ENCODE measurements at regions not wholly inside any gene's neighbourhood (a gene's known extent, or its start where the extent isn't known, plus 50 kb on each side); places are given as distances from the start of the nearest gene placed in this dataset.

DNA sequence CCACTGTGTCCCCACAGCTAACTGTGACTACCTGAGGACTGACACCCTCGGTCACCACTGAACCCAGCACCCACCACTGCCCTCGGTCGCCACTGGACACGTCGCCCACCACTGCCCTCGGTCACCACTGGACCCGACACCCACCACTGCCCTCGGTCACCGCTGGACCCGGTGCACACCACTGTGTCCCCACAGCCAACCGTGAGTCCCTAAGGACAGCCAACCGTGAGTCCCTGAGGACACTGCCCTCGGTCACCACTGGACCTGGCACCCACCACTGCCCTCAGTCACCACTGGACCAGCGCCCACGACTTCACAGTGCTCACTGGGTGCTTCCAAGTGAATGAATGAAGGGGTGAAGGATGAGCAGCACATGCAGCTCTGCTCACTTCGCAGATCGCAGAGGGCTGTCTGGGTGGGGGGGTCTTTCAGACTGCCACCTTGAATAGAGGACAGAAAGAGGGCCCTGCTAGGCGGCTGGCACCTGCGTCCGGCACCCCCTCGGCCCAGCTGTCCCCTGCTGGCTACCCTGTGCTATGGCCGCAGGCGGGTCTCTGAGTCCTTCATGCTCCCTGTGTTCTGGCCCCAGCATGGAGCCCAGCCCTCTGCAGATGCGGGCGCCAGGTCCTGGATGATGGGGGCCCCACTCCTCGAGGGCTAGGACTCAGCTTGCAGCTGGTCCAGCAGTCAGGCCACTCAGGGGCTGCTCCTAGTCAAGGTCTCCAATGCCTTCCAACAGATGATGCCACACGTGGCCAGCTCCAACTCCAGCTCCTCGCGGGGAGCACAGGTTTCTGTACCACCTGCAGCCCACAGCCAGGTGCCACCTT is 51.4 kb upstream of the GPC1 start:
- Histone ChIP-seq H3K9me3 (no peaks in the 10 kb centered on the region), H3K36me3 (replicated peaks in 1 of 2; ENCODE audit: control insufficient read depth in 1 of 2, insufficient read depth in 2 of 2, low read length in 1 of 2) (no peaks in the 10 kb centered on the region), H4K20me1 (ENCODE audit: insufficient read depth) (no peaks in the 10 kb centered on the region), H3K9me2 (no peaks in the 10 kb centered on the region), H3K27ac (ENCODE audit: low read depth in 2 of 2, low read length in 1 of 2) (no peak overlapping the region), H3K27me3 (ENCODE audit: insufficient read depth) (no peaks in the 10 kb centered on the region), H3K4me3 (ENCODE audit: low read depth in 2 of 2, low read length in 1 of 2) (no peak overlapping the region), H3F3A (replicated peaks; ENCODE audit: insufficient read depth) (no peaks in the 10 kb centered on the region), H3K9ac (no peak overlapping the region), H3K79me2 (ENCODE audit: insufficient read depth) (no peaks in the 10 kb centered on the region), H3K4me1 (ENCODE audit: control insufficient read depth in 1 of 2, insufficient read depth in 2 of 2, low read depth in 1 of 2, low read length in 1 of 2) (0 out of 4 replicates have a peak, but pooled peaks cover 0 to 6% of the 10 kb centered on the region in 2 experiments), H3K4me2 (no peak overlapping the region), H2AFZ (ENCODE audit: low read depth) (no peak overlapping the region)
- no peak for DNase-seq
- CTCF ChIA-PET, result no interaction called here
- POLR2A ChIA-PET, result no interaction called here
- WGBS (ENCODE audit: low lambda C conversion rate), result 86% methylated on average over 7 of the region's 29 CpGs
- no peak for TF ChIP-seq JUND (IDR thresholded peaks at IDR 0.05)
- TF ChIP-seq, protein P1, sequence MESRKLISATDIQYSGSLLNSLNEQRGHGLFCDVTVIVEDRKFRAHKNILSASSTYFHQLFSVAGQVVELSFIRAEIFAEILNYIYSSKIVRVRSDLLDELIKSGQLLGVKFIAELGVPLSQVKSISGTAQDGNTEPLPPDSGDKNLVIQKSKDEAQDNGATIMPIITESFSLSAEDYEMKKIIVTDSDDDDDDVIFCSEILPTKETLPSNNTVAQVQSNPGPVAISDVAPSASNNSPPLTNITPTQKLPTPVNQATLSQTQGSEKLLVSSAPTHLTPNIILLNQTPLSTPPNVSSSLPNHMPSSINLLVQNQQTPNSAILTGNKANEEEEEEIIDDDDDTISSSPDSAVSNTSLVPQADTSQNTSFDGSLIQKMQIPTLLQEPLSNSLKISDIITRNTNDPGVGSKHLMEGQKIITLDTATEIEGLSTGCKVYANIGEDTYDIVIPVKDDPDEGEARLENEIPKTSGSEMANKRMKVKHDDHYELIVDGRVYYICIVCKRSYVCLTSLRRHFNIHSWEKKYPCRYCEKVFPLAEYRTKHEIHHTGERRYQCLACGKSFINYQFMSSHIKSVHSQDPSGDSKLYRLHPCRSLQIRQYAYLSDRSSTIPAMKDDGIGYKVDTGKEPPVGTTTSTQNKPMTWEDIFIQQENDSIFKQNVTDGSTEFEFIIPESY (IDR thresholded peaks at IDR 0.05; ENCODE audit: borderline replicate concordance, low read depth), result no peak
- no peak for TF ChIP-seq YY1 (IDR thresholded peaks at IDR 0.05; ENCODE audit: low read depth)
- TF ChIP-seq SIN3A (IDR thresholded peaks at IDR 0.05; ENCODE audit: borderline replicate concordance, low read depth, low read length), result no peak
- no peak for TF ChIP-seq GATA2 (CRISPR knock-in tag; IDR thresholded peaks at IDR 0.05)
- no peak for TF ChIP-seq NFIC (IDR thresholded peaks at IDR 0.05; ENCODE audit: borderline replicate concordance)
- TF ChIP-seq CHD2 (IDR thresholded peaks at IDR 0.05; ENCODE audit: low read length, partially characterized antibody), result no peak
- TF ChIP-seq NRF1 (IDR thresholded peaks at IDR 0.05; ENCODE audit: low read depth, low read length), result no peak
- TF ChIP-seq TCF12 (IDR thresholded peaks at IDR 0.05), result no peak
- no peak for TF ChIP-seq ELF1 (IDR thresholded peaks at IDR 0.05)
- TF ChIP-seq EZH2phosphoT487 (IDR thresholded peaks at IDR 0.05; ENCODE audit: borderline replicate concordance, low read depth), result no peak
- TF ChIP-seq, protein P2, sequence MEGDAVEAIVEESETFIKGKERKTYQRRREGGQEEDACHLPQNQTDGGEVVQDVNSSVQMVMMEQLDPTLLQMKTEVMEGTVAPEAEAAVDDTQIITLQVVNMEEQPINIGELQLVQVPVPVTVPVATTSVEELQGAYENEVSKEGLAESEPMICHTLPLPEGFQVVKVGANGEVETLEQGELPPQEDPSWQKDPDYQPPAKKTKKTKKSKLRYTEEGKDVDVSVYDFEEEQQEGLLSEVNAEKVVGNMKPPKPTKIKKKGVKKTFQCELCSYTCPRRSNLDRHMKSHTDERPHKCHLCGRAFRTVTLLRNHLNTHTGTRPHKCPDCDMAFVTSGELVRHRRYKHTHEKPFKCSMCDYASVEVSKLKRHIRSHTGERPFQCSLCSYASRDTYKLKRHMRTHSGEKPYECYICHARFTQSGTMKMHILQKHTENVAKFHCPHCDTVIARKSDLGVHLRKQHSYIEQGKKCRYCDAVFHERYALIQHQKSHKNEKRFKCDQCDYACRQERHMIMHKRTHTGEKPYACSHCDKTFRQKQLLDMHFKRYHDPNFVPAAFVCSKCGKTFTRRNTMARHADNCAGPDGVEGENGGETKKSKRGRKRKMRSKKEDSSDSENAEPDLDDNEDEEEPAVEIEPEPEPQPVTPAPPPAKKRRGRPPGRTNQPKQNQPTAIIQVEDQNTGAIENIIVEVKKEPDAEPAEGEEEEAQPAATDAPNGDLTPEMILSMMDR (IDR thresholded peaks at IDR 0.05), result no peak
- TF ChIP-seq, protein P3, sequence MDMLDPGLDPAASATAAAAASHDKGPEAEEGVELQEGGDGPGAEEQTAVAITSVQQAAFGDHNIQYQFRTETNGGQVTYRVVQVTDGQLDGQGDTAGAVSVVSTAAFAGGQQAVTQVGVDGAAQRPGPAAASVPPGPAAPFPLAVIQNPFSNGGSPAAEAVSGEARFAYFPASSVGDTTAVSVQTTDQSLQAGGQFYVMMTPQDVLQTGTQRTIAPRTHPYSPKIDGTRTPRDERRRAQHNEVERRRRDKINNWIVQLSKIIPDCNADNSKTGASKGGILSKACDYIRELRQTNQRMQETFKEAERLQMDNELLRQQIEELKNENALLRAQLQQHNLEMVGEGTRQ (IDR thresholded peaks at IDR 0.05; ENCODE audit: borderline replicate concordance, low read depth, low read length), result no peak
- TF ChIP-seq, protein P4, sequence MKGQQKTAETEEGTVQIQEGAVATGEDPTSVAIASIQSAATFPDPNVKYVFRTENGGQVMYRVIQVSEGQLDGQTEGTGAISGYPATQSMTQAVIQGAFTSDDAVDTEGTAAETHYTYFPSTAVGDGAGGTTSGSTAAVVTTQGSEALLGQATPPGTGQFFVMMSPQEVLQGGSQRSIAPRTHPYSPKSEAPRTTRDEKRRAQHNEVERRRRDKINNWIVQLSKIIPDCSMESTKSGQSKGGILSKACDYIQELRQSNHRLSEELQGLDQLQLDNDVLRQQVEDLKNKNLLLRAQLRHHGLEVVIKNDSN (IDR thresholded peaks at IDR 0.05; ENCODE audit: borderline replicate concordance, low read depth), result no peak
- no peak for TF ChIP-seq EP300 (IDR thresholded peaks at IDR 0.05; ENCODE audit: borderline replicate concordance in 1 of 2, low read depth in 1 of 2, low read length in 1 of 2)
- TF ChIP-seq MEF2A (IDR thresholded peaks at IDR 0.05; ENCODE audit: borderline replicate concordance, low read depth), result no peak

All from SK-N-SH (cell line).